ENCODE measurements at regions not wholly inside any gene's neighbourhood (a gene's known extent, or its start where the extent isn't known, plus 50 kb on each side); places are given as distances from the start of the nearest gene placed in this dataset.

DNA sequence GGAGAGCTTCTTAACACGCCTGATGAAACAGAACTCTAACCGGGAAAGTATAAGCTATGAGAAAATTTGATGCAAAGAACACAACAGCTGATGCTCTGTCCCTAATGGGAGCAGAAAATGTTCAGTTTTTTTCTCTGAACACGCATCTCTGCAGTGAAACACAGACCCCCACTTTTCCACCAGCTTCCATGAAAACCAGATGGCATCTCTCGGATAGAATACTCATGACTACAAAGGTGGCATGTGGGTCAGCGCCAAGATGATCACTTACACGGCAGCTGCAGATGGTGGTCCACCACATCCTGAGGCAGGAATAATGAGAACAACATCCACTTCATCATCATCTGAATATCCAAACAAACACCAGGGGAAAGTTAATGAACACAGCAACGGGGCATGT is 85.2 kb upstream of the CNR1 start:
- Histone ChIP-seq H3K4me3 (no peak overlapping the region), H3K9me3 (replicated peaks in 1 of 3) (no peaks in the 10 kb centered on the region), H3K27ac (no peak overlapping the region), H3K27me3 (no peaks in the 10 kb centered on the region), H3K36me3 (replicated peaks in 1 of 2) (no peaks in the 10 kb centered on the region), H3K4me1 (replicated peaks in 1 of 2) (no peaks in the 10 kb centered on the region)
- intact Hi-C loops (cut with DNase I) = no loop called here
- WGBS, 4 donors = 73 to 80% (median 78%) methylated on average over 7 of the region's 7 CpGs
- TF ChIP-seq, protein P1, sequence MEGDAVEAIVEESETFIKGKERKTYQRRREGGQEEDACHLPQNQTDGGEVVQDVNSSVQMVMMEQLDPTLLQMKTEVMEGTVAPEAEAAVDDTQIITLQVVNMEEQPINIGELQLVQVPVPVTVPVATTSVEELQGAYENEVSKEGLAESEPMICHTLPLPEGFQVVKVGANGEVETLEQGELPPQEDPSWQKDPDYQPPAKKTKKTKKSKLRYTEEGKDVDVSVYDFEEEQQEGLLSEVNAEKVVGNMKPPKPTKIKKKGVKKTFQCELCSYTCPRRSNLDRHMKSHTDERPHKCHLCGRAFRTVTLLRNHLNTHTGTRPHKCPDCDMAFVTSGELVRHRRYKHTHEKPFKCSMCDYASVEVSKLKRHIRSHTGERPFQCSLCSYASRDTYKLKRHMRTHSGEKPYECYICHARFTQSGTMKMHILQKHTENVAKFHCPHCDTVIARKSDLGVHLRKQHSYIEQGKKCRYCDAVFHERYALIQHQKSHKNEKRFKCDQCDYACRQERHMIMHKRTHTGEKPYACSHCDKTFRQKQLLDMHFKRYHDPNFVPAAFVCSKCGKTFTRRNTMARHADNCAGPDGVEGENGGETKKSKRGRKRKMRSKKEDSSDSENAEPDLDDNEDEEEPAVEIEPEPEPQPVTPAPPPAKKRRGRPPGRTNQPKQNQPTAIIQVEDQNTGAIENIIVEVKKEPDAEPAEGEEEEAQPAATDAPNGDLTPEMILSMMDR (IDR thresholded peaks at IDR 0.05) = no peak
- no peak for TF ChIP-seq POLR2A (IDR thresholded peaks at IDR 0.05)
- DNase-seq = no peak

DNA sequence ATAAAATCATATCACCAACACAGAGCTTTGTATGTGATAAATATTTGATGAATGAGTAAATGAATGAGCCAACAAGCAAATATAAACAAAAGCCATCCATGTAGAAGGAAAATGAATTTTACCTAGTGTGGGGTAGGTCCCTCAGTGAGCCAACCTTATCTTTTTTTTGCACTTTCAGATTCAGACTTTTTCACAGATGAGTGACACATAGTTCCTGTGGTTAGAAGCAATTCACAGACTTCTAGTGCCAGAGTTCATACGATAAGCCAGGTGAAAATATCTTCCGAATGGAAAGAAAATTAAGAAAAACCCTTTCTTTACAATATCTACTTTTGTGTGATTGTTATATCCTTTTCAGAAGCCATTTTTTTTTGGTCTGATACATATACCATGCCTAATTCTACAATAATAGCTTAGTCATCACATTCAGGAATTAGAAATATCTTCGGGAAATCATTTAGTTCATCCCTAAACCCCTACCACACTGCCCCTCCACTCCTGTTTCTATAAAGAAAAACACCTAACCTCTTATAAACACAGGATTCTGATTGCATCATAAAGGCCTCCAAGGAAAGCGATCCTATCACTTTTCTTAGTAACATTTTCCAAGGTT is 82.7 kb upstream of the CNR1 start:
- TF ChIP-seq, protein P1 (IDR thresholded peaks at IDR 0.05) = no peak
- TF ChIP-seq POLR2A (IDR thresholded peaks at IDR 0.05) = no peak

DNA sequence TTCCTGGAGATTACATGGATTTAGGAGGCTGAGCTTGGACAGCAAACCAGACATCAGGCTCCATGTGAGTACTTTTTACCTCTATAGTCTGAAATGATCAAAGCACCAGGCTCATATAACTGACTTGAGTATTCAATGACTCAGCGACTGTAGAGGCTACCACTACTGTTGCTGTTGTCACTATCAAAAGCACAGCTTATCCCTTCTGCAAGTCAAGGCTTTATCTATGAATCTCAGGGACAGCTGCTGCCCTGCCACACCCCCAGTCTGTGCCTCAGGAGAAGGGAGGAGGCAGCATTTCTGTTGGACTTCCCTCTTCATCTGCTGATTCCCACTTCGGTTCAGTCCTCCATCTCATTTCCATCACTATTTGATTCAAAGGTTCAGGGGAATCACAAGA is 80.5 kb upstream of the CNR1 start:
- WGBS, 4 donors = 50 to 65% (median 53%) methylated on average over 2 of the region's 2 CpGs
- Histone ChIP-seq H3K4me3 (no peak overlapping the region), H3K9me3 (replicated peaks in 1 of 3) (no peaks in the 10 kb centered on the region), H3K27ac (no peak overlapping the region), H3K4me1 (replicated peaks in 1 of 2) (no peaks in the 10 kb centered on the region), H3K27me3 (no peaks in the 10 kb centered on the region), H3K36me3 (replicated peaks in 1 of 2) (no peaks in the 10 kb centered on the region)
- DNase-seq = peak in 2 of 7 donors; percentile 10 to 17
- TF ChIP-seq, protein P1 (IDR thresholded peaks at IDR 0.05) = no peak
- TF ChIP-seq POLR2A (IDR thresholded peaks at IDR 0.05) = no peak
- intact Hi-C loops (cut with DNase I) = no loop called here

More for the DNA sequence above, 82.7 kb upstream of the CNR1 start:
- WGBS, 4 donors = 78 to 90% (median 81%) methylated on average over 4 of the region's 4 CpGs
- H3K4me1 ChIP-seq (replicated peaks in 1 of 2) = no peaks in the 10 kb centered on the region
- intact Hi-C loops (cut with DNase I) = no loop called here
- no peaks in the 10 kb centered on the region for H3K9me3 ChIP-seq (replicated peaks in 1 of 3)
- H3K4me3 ChIP-seq = no peak overlapping the region
- no peak overlapping the region for H3K27ac ChIP-seq
- no peak for DNase-seq
- H3K27me3 ChIP-seq = no peaks in the 10 kb centered on the region
- no peaks in the 10 kb centered on the region for H3K36me3 ChIP-seq (replicated peaks in 1 of 2)

DNA sequence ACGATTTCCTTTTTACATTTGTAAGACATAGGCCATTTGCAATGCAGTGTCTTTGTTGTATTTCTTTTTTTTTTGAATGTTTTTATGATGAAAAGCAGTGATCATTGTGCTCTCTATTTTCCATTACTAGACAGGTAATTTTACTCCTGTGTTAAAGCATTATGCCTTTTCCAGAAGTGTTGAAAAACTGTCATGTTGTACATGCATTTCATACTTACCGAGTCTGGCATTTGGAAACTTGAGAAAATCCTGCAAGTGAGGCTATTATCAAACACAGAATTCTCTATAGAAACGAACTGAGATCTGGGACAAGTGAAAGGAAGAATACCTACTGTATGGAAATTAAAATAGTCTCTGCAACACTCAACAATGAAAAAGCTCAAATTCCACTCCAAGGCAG is 78.6 kb upstream of the CNR1 start:
- no peaks in the 10 kb centered on the region for H3K9me3 ChIP-seq (replicated peaks in 1 of 3)
- intact Hi-C loops (cut with DNase I) = no loop called here
- H3K27me3 ChIP-seq = no peaks in the 10 kb centered on the region
- H3K4me3 ChIP-seq = no peak overlapping the region
- DNase-seq = no peak
- no peak overlapping the region for H3K27ac ChIP-seq
- H3K4me1 ChIP-seq (replicated peaks in 1 of 2) = no peaks in the 10 kb centered on the region
- H3K36me3 ChIP-seq (replicated peaks in 1 of 2) = no peaks in the 10 kb centered on the region
- 66 to 72% (median 71%) methylated on average over 3 of the region's 3 CpGs for WGBS, 4 donors
- TF ChIP-seq, protein P1 (IDR thresholded peaks at IDR 0.05) = no peak
- TF ChIP-seq POLR2A (IDR thresholded peaks at IDR 0.05) = no peak
